ENCODE measurements at regions not wholly inside any gene's neighbourhood (a gene's known extent, or its start where the extent isn't known, plus 50 kb on each side); places are given as distances from the start of the nearest gene placed in this dataset.

- TF ChIP-seq CTCF (IDR thresholded peaks at IDR 0.05 in 4 of 5, conservative IDR thresholded peaks at IDR 0.05 in 1 of 5) (no peak), POLR2A (IDR thresholded peaks at IDR 0.05) (no peak)
These were observed 62.6 kb downstream of the DIO3 start for GRCh38 chr14:101623685-101624444.

Measured in gastrocnemius medialis (tissue), 4 donors.